HG02884 (cell line): ENCODE measurements at regions not wholly inside any gene's neighbourhood (a gene's known extent, or its start where the extent isn't known, plus 50 kb on each side); places are given as distances from the start of the nearest gene placed in this dataset.
A peak's percentile ranks its signal among the peaks of the same experiment; 100 is the strongest.
"Not testable (repeated sequence)": the region's sequence is repeated elsewhere in the genome, so short reads cannot be mapped to it uniquely, and the experiment has no call there.

Experiments
- ATAC-seq: cut with Tn5 transposase; IDR thresholded peaks from one replicate; pipeline ENCODE4 v1.9.1; 2021; ENCODE audit warnings: mild to moderate bottlenecking, moderate library complexity; ENCODE audit not compliant: unreplicated experiment

GRCh38 chr1:146521804-146522203 is 293.0 kb upstream of the NOTCH2NLA start:
- ATAC-seq: not testable (repeated sequence)

- ATAC-seq: not testable (repeated sequence)
Measured at GRCh38 chr1:146513754-146514153, 284.9 kb upstream of the NOTCH2NLA start.

- ATAC-seq: not testable (repeated sequence)
Measured at GRCh38 chr1:146511047-146511777, 282.4 kb upstream of the NOTCH2NLA start.

- ATAC-seq: not testable (repeated sequence)
Measured at GRCh38 chr1:146510248-146510983, 281.6 kb upstream of the NOTCH2NLA start.

- not testable (repeated sequence) for ATAC-seq
Measured at GRCh38 chr1:146504121-146504520, 275.3 kb upstream of the NOTCH2NLA start.

GRCh38 chr1:146487555-146487954 is 258.7 kb upstream of the NOTCH2NLA start:
- not testable (repeated sequence) for ATAC-seq

- ATAC-seq: not testable (repeated sequence)
Measured at GRCh38 chr1:146487155-146487554, 258.3 kb upstream of the NOTCH2NLA start.

- ATAC-seq: not testable (repeated sequence)
Measured at GRCh38 chr1:146486300-146487014, 257.6 kb upstream of the NOTCH2NLA start.

- ATAC-seq: not testable (repeated sequence)
Measured at GRCh38 chr1:146484195-146484594, 255.4 kb upstream of the NOTCH2NLA start.

GRCh38 chr1:146479188-146479587 is 250.4 kb upstream of the NOTCH2NLA start:
- not testable (repeated sequence) for ATAC-seq

GRCh38 chr1:146478125-146478720 is 249.4 kb upstream of the NOTCH2NLA start:
- not testable (repeated sequence) for ATAC-seq

- ATAC-seq: not testable (repeated sequence)
Measured at GRCh38 chr1:146475086-146475485, 246.3 kb upstream of the NOTCH2NLA start.

- not testable (repeated sequence) for ATAC-seq
Measured at GRCh38 chr1:146474216-146474615, 245.4 kb upstream of the NOTCH2NLA start.

GRCh38 chr1:146472192-146472861 is 243.5 kb upstream of the NOTCH2NLA start:
- peak; percentile 87 for ATAC-seq

- ATAC-seq: not testable (repeated sequence)
Measured at GRCh38 chr1:146459939-146460338, 231.1 kb upstream of the NOTCH2NLA start.

- not testable (repeated sequence) for ATAC-seq
Measured at GRCh38 chr1:146459308-146459707, 230.5 kb upstream of the NOTCH2NLA start.

- not testable (repeated sequence) for ATAC-seq
Measured at GRCh38 chr1:146448877-146449246, 220.0 kb upstream of the NOTCH2NLA start.

GRCh38 chr1:146448212-146448876 is 219.5 kb upstream of the NOTCH2NLA start:
- ATAC-seq: not testable (repeated sequence)

- ATAC-seq: not testable (repeated sequence)
Measured at GRCh38 chr1:146443871-146444222, 215.0 kb upstream of the NOTCH2NLA start.
